ENCODE measurements at regions not wholly inside any gene's neighbourhood (a gene's known extent, or its start where the extent isn't known, plus 50 kb on each side); places are given as distances from the start of the nearest gene placed in this dataset.

DNA sequence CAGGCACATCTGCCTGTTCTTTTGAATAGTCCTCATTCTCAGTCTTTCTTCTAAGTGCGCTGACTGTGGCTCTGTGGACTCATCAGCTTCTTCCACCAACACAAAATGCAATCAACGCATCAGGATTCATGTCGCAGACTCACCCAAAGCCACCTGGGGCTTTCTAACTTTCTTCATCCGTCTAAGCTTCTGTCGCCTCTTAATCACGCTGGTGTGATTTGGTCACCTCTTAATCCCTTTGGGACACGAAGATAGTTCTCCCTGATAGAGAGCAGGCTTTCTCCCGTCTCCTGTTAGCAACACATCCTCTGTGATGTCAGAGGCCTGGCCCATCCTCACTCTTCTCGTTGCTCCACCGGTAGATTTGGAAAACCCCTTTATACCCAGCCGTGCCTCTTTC, 78.0 kb upstream of the FOXQ1 start:
- TF ChIP-seq CTCF (conservative IDR thresholded peaks at IDR 0.05 in 1 of 2, IDR thresholded peaks at IDR 0.05 in 1 of 2; ENCODE audit: low read depth in 1 of 2, low read length in 2 of 2), result no peak
- TF ChIP-seq EZH2 (IDR thresholded peaks at IDR 0.05; ENCODE audit: low read length, missing control alignments), result no peak
- DNase-seq (ENCODE audit: low read depth in 2 of 2), result no peak
- H3K9me3 ChIP-seq (ENCODE audit: control insufficient read depth, insufficient read depth, low read depth, low read length), result no peaks in the 10 kb centered on the region
- no peaks in the 10 kb centered on the region for H3K36me3 ChIP-seq (ENCODE audit: control insufficient read depth, insufficient read depth, low read length)
- H4K20me1 ChIP-seq (ENCODE audit: control insufficient read depth, extremely low read depth, insufficient read depth, low read length), result no peaks in the 10 kb centered on the region
- H3K79me2 ChIP-seq (ENCODE audit: control insufficient read depth, insufficient read depth, low read length), result no peaks in the 10 kb centered on the region
- H2AFZ ChIP-seq (ENCODE audit: low read length), result no peak overlapping the region
- no peak overlapping the region for H3K27ac ChIP-seq (ENCODE audit: insufficient read depth, low read length)
- H3K4me1 ChIP-seq (ENCODE audit: control insufficient read depth, extremely low read depth, insufficient read depth, low read length), result no peaks in the 10 kb centered on the region
- H3K27me3 ChIP-seq (ENCODE audit: control insufficient read depth, insufficient read depth, low read length), result no peaks in the 10 kb centered on the region
- no peak overlapping the region for H3K4me3 ChIP-seq (replicated peaks in 1 of 4; ENCODE audit: control extremely low read depth in 1 of 4, insufficient read depth in 1 of 4, low read depth in 3 of 4, low read length in 4 of 4)
- H3K9ac ChIP-seq (ENCODE audit: insufficient read depth, low read length), result no peak overlapping the region
- H3K4me2 ChIP-seq (ENCODE audit: extremely low read depth, insufficient read depth, low read length), result no peak overlapping the region

DNA sequence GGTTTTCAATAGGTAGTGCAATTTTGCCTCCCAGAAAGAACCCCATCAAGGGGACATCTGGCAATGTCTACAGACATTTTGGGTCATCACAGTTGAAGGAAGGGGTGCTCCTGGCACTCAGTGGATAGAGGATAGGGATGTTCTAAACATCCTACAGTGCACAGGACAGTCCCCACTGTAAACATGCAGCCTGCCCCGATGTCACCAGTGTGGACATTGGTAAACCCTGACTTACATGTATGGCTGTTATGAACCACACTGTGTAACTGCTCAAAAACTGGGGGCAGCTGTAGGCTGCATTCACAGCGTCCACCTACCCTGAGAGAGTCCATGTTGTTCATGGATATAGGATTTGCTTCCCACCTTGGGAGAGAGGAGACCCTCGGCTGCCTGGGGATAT, 79.3 kb upstream of the FOXQ1 start:
- Histone ChIP-seq H3K9me3 (ENCODE audit: control insufficient read depth, insufficient read depth, low read depth, low read length) (no peaks in the 10 kb centered on the region), H3K4me3 (replicated peaks in 1 of 4; ENCODE audit: control extremely low read depth in 1 of 4, insufficient read depth in 1 of 4, low read depth in 3 of 4, low read length in 4 of 4) (no peak overlapping the region), H3K27ac (ENCODE audit: insufficient read depth, low read length) (no peak overlapping the region), H4K20me1 (ENCODE audit: control insufficient read depth, extremely low read depth, insufficient read depth, low read length) (no peaks in the 10 kb centered on the region), H3K36me3 (ENCODE audit: control insufficient read depth, insufficient read depth, low read length) (no peaks in the 10 kb centered on the region), H3K4me1 (ENCODE audit: control insufficient read depth, extremely low read depth, insufficient read depth, low read length) (no peaks in the 10 kb centered on the region), H3K27me3 (ENCODE audit: control insufficient read depth, insufficient read depth, low read length) (no peaks in the 10 kb centered on the region), H3K79me2 (ENCODE audit: control insufficient read depth, insufficient read depth, low read length) (no peaks in the 10 kb centered on the region), H3K4me2 (ENCODE audit: extremely low read depth, insufficient read depth, low read length) (no peak overlapping the region), H2AFZ (ENCODE audit: low read length) (no peak overlapping the region), H3K9ac (ENCODE audit: insufficient read depth, low read length) (no peak overlapping the region)
- DNase-seq (ENCODE audit: low read depth in 2 of 2), result no peak
- TF ChIP-seq CTCF (conservative IDR thresholded peaks at IDR 0.05 in 1 of 2, IDR thresholded peaks at IDR 0.05 in 1 of 2; ENCODE audit: low read depth in 1 of 2, low read length in 2 of 2) (no peak), EZH2 (IDR thresholded peaks at IDR 0.05; ENCODE audit: low read length, missing control alignments) (no peak)

DNA sequence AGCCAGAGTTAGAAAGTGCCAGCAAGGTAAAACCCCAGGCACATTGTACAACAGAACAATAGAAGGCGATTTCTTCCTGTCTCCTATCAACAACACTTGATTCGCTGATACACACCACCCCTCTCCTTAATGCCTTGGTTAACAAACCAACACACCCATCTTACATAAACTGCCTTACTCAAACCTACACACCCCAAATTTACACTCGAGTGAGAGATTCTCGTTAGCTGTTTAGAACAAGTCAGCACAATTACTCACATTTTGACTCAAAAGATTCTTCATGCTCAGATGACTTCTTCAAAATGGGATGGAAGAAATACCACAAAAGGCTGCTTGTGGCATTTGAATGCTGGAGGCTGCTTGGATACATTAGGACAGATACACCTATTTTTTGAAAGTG, 80.0 kb upstream of the FOXQ1 start:
- no peaks in the 10 kb centered on the region for H3K4me1 ChIP-seq (ENCODE audit: control insufficient read depth, extremely low read depth, insufficient read depth, low read length)
- no peak overlapping the region for H3K27ac ChIP-seq (ENCODE audit: insufficient read depth, low read length)
- no peak overlapping the region for H3K9ac ChIP-seq (ENCODE audit: insufficient read depth, low read length)
- no peak overlapping the region for H3K4me2 ChIP-seq (ENCODE audit: extremely low read depth, insufficient read depth, low read length)
- no peak for DNase-seq (ENCODE audit: low read depth in 2 of 2)
- H3K27me3 ChIP-seq (ENCODE audit: control insufficient read depth, insufficient read depth, low read length), result no peaks in the 10 kb centered on the region
- no peaks in the 10 kb centered on the region for H3K9me3 ChIP-seq (ENCODE audit: control insufficient read depth, insufficient read depth, low read depth, low read length)
- H3K79me2 ChIP-seq (ENCODE audit: control insufficient read depth, insufficient read depth, low read length), result no peaks in the 10 kb centered on the region
- no peak overlapping the region for H3K4me3 ChIP-seq (replicated peaks in 1 of 4; ENCODE audit: control extremely low read depth in 1 of 4, insufficient read depth in 1 of 4, low read depth in 3 of 4, low read length in 4 of 4)
- no peak overlapping the region for H2AFZ ChIP-seq (ENCODE audit: low read length)
- TF ChIP-seq CTCF (conservative IDR thresholded peaks at IDR 0.05 in 1 of 2, IDR thresholded peaks at IDR 0.05 in 1 of 2; ENCODE audit: low read depth in 1 of 2, low read length in 2 of 2), result no peak
- no peak for TF ChIP-seq EZH2 (IDR thresholded peaks at IDR 0.05; ENCODE audit: low read length, missing control alignments)
- H3K36me3 ChIP-seq (ENCODE audit: control insufficient read depth, insufficient read depth, low read length), result no peaks in the 10 kb centered on the region
- no peaks in the 10 kb centered on the region for H4K20me1 ChIP-seq (ENCODE audit: control insufficient read depth, extremely low read depth, insufficient read depth, low read length)
